Gastrocnemius medialis (tissue), 4 donors: ENCODE measurements at regions not wholly inside any gene's neighbourhood (a gene's known extent, or its start where the extent isn't known, plus 50 kb on each side); places are given as distances from the start of the nearest gene placed in this dataset.

Experiments
- ATAC-seq, 2 donors: fragments of 150-250 bp; one replicate each; pipeline ENCODE4 v1.9.1; 2016
- DNase-seq, 2 donors: peaks; one replicate each; pipeline ENCODE4 v3.0.0-alpha.2; 2019
- H3K27ac ChIP-seq, 4 donors: fragments of 200-600 bp; sonication (generic); 1 replicate in 1 of 4; 2 replicates in 3 of 4; pipeline ENCODE4 v1.5.1; 2016 to 2018; ENCODE audit warnings: mild to moderate bottlenecking in 2 of 4, moderate library complexity in 1 of 4
- H3K27me3 ChIP-seq, 3 donors: fragments of 200-600 bp; sonication (generic) in 2 of 3; 1 replicate in 1 of 3; 2 replicates in 2 of 3; pipeline versions ENCODE4 v1.5.1 to v1.6.0; 2016 to 2019; ENCODE audit warnings: mild to moderate bottlenecking in 1 of 3, moderate library complexity in 1 of 3
- H3K36me3 ChIP-seq, 2 donors: fragments of 200-600 bp; sonication (generic) in 1 of 2; one replicate each; pipeline ENCODE4 v1.5.1; 2017 to 2018
- H3K4me1 ChIP-seq, 2 donors: fragments of 200-600 bp; sonication (generic) in 1 of 2; one replicate each; pipeline ENCODE4 v1.5.1; 2016 to 2017; ENCODE audit warnings: mild to moderate bottlenecking in 2 of 2
- H3K4me3 ChIP-seq, 4 donors: fragments of 200-600 bp; sonication (generic) in 3 of 4; 1 replicate in 1 of 4; 2 replicates in 3 of 4; pipeline ENCODE4 v1.5.1; 2016 to 2019; ENCODE audit warnings: mild to moderate bottlenecking in 2 of 4
- H3K9me3 ChIP-seq, 3 donors: fragments of 200-600 bp; sonication (generic) in 2 of 3; 1 replicate in 1 of 3; 2 replicates in 2 of 3; pipeline ENCODE4 v1.5.1; 2016 to 2019
- CTCF ChIP-seq, 5 experiments: fragments of 450-650 bp in 3 of 5; fragments of 200-600 bp in 2 of 5; sonication (generic) in 2 of 5; IDR thresholded peaks in 4 of 5; conservative IDR thresholded peaks in 1 of 5; 1 replicate in 4 of 5; 2 replicates in 1 of 5; pipeline ENCODE4 v1.5.1; 2016 to 2019; ENCODE audit warnings: antibody characterized with exemption in 5 of 5, mild to moderate bottlenecking in 3 of 5, moderate library complexity in 3 of 5
- POLR2A ChIP-seq, 2 donors: fragments of 450-650 bp; IDR thresholded peaks; one replicate each; pipeline ENCODE4 v1.6.1; 2017; ENCODE audit warnings: antibody characterized with exemption in 2 of 2, mild to moderate bottlenecking in 2 of 2, moderate library complexity in 2 of 2
- in situ Hi-C, 4 donors: fragments of 200-750 bp; cut with MboI; loops; one replicate each; pipeline versions ENCODE4 v1.15.0 to v1.8.0; 2017; ENCODE audit warnings: low sequenced_read_pairs in 4 of 4
- intact Hi-C: fragments of 100-400 bp; cut with DNase I; formaldehyde crosslinking; loops from one replicate; pipeline ENCODE4 v1.15.1; 2023; ENCODE audit warnings: low total_unique reads

GRCh38 chr3:21989341-21990042, 238.5 kb upstream of the ZNF385D start:
- DNase-seq: no peak
- TF ChIP-seq CTCF (IDR thresholded peaks at IDR 0.05 in 4 of 5, conservative IDR thresholded peaks at IDR 0.05 in 1 of 5) (no peak), POLR2A (IDR thresholded peaks at IDR 0.05) (no peak)
- in situ Hi-C loops (no loop called here), intact Hi-C loops (no loop called here)
- Histone ChIP-seq H3K36me3 (no peaks in the 10 kb centered on the region), H3K4me3 (no peak overlapping the region), H3K27me3 (no peaks in the 10 kb centered on the region), H3K27ac (no peak overlapping the region), H3K9me3 (no peaks in the 10 kb centered on the region), H3K4me1 (no peaks in the 10 kb centered on the region)
- ATAC-seq: no peak

GRCh38 chr3:21991061-21991460, 240.1 kb upstream of the ZNF385D start:
- Histone ChIP-seq H3K4me1 (no peaks in the 10 kb centered on the region), H3K27ac (no peak overlapping the region), H3K27me3 (no peaks in the 10 kb centered on the region), H3K9me3 (no peaks in the 10 kb centered on the region), H3K36me3 (no peaks in the 10 kb centered on the region), H3K4me3 (no peak overlapping the region)
- in situ Hi-C loops (no loop called here), intact Hi-C loops (no loop called here)
- ATAC-seq (no peak), DNase-seq (no peak)
- TF ChIP-seq CTCF (IDR thresholded peaks at IDR 0.05 in 4 of 5, conservative IDR thresholded peaks at IDR 0.05 in 1 of 5) (no peak), POLR2A (IDR thresholded peaks at IDR 0.05) (no peak)

- no peak for DNase-seq
- H3K4me3 ChIP-seq: no peak overlapping the region
- intact Hi-C loops: no loop called here
- in situ Hi-C loops: no loop called here
- H3K27ac ChIP-seq: no peak overlapping the region
- no peak for ATAC-seq
- no peaks in the 10 kb centered on the region for H3K9me3 ChIP-seq
- H3K4me1 ChIP-seq: no peaks in the 10 kb centered on the region
- H3K36me3 ChIP-seq: no peaks in the 10 kb centered on the region
- TF ChIP-seq CTCF (IDR thresholded peaks at IDR 0.05 in 4 of 5, conservative IDR thresholded peaks at IDR 0.05 in 1 of 5): no peak
- TF ChIP-seq POLR2A (IDR thresholded peaks at IDR 0.05): no peak
- no peaks in the 10 kb centered on the region for H3K27me3 ChIP-seq
Observed at GRCh38 chr3:21995079-21995607, 244.1 kb upstream of the ZNF385D start.

- in situ Hi-C loops: no loop called here
- no peaks in the 10 kb centered on the region for H3K4me1 ChIP-seq
- DNase-seq (no peak), ATAC-seq (no peak)
- no peak for TF ChIP-seq POLR2A (IDR thresholded peaks at IDR 0.05)
- no peak for TF ChIP-seq CTCF (IDR thresholded peaks at IDR 0.05 in 4 of 5, conservative IDR thresholded peaks at IDR 0.05 in 1 of 5)
- no peaks in the 10 kb centered on the region for H3K27me3 ChIP-seq
- H3K27ac ChIP-seq: no peak overlapping the region
- H3K36me3 ChIP-seq: no peaks in the 10 kb centered on the region
- intact Hi-C loops: no loop called here
- no peak overlapping the region for H3K4me3 ChIP-seq
- no peaks in the 10 kb centered on the region for H3K9me3 ChIP-seq
Observed at GRCh38 chr3:22007368-22007767, 256.4 kb upstream of the ZNF385D start.

- Histone ChIP-seq H3K36me3 (no peaks in the 10 kb centered on the region), H3K4me3 (no peak overlapping the region), H3K4me1 (no peaks in the 10 kb centered on the region), H3K9me3 (no peaks in the 10 kb centered on the region), H3K27me3 (no peaks in the 10 kb centered on the region), H3K27ac (no peak overlapping the region)
- in situ Hi-C loops (no loop called here), intact Hi-C loops (no loop called here)
- DNase-seq: no peak
- TF ChIP-seq POLR2A (IDR thresholded peaks at IDR 0.05): no peak
- no peak for TF ChIP-seq CTCF (IDR thresholded peaks at IDR 0.05 in 4 of 5, conservative IDR thresholded peaks at IDR 0.05 in 1 of 5)
- ATAC-seq: no peak
Observed at GRCh38 chr3:22010997-22011396, 260.0 kb upstream of the ZNF385D start.
